ENCODE measurements at regions not wholly inside any gene's neighbourhood (a gene's known extent, or its start where the extent isn't known, plus 50 kb on each side); places are given as distances from the start of the nearest gene placed in this dataset.

DNA sequence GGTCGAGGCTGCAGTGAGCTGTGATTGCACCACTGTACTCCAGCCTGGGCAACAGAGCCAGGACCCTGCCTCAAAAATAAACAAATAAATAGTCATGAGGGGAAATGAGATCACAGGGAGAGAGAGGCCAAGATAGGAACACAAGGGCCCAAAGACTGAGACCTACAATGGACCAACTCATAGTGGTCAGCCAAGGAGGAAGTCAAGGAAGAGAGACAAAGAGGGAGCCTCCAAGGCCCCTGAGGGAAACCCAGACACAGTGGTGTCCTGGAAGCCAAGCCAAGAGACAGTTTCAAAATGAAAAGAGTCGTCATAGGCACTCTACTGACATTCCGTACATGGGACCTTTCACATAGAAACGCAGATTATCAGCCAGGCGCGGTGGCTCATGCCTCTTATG, 153.3 kb downstream of the BCOR start:
- no peak for DNase-seq

DNA sequence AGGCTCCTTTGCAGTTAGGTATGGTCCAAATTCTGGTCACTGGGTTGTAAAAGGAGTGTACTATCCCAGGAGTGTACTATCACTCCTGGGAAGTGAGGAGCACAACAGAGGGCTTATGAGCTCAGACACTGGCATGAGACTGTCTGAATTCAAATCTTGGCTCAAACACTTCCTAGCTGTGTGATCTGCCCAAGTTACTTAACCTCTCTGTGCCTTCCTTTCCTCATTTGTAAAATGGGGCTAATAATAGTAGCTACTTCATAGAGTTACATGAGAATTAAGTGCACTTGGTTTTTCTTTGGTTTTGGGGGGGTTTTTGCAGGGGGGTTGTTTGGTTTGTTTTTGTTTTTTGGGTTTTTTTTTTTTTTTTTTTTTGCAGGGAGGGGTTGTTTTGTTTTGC, 152.0 kb downstream of the BCOR start:
- no peak for DNase-seq

DNA sequence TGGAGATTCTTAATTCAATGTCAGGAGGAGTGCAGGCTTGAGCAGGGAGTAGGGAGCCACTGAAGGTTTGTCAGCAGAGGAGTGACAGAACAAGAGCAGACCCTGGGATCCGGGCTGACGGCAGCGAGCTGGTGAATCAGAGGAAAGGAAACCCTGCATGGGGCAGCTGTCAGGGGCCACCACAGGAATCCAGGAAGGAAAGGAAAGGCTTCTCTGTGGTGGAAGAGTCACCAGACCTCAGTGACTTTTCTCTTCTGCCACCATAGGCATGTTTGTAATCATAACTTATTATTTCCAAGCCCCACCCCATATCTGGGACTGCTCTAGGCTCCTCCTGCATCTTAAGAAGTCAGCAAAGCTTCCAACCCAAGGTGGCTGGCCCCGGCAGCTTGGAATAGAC, 150.9 kb downstream of the BCOR start:
- DNase-seq, result no peak

DNA sequence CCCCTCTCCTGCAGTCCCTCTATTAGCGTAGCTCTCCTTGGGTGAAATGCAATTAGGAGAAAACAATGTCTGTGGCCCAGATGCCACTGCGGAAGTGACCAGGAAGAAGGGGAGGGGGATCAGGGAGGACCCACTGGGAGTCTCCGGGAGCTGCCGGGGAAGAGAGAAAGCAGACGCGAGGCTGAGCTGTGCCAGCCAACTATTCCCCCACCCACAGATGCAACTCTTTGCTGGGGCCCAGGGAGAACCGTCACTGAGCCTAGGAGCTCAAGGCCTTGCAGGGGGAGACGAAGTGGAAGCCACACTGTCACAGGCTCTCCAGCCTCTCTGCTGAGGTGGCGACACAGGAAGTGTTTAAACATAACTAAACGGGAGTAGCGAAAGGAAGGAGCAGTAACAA, 149.2 kb downstream of the BCOR start:
- DNase-seq, result no peak

DNA sequence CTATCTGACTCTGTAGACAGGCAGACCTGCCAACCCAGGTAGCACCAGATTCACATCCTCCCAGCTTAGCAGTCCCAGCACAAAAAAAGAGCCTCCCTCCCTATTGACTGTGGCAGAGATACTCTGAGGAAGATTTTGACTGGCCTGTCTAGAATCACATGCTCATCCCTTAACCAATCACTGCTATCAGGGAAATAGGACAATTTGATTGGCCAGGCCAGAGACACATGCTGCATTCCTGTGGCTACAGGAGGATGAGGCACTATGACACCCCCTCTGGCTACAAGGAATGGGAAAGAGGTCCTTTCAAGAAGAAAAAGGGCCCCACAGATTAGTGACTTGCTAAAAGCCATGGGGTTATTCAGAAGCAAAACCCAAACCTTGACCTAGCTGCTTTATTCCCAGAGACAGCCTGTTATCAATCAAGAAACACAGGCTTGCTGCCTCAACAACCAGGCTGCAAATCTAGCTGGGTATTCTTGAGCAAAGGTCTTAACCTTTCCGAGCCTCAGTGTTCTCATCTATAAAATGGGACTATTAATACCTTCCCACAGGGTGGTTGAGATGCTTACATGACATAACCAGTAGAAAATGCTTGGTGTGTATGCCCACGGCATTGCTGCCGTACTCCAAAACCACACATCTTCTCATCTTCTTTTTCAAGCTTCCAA, 147.6 kb downstream of the BCOR start:
- DNase-seq, result no peak

DNA sequence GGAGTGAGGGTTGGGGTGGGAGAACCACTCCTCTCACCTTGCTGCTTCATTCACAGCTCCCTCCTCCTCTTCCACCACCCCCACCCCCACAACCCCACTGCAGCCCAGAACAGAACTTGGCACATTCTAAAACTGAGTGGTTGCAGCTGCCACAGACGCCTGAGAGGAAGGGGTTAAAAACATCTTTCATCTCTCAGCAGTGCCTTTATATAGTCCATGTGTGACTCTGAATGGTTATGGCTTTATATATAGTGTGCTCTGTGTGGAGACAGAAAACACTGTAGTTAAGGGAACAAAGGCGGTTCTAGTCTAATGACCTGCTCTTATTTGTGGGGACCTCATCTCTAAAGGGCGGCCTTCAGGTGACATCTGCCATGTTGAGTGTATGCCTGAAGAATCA, 144.8 kb downstream of the BCOR start:
- no peak for DNase-seq

DNA sequence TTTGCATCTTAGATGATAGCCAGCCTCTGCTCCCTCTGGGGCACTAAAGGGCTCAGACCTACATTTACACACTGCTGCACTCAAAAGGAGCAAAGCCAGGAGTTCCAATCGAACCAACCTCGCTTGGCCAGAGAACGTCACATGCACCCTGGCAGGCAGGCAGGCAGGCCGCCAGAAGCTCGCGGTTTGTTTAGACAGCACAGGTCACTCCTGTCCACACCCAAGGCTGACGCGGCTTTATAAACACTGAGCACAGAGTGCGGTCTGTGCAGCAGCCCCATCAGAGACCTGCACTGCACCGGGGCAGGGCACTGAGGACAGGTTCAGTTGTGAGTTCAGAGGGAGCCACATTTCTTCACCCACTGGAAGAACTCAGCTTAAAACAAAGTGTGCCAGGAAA, 143.9 kb downstream of the BCOR start:
- DNase-seq, result no peak

DNA sequence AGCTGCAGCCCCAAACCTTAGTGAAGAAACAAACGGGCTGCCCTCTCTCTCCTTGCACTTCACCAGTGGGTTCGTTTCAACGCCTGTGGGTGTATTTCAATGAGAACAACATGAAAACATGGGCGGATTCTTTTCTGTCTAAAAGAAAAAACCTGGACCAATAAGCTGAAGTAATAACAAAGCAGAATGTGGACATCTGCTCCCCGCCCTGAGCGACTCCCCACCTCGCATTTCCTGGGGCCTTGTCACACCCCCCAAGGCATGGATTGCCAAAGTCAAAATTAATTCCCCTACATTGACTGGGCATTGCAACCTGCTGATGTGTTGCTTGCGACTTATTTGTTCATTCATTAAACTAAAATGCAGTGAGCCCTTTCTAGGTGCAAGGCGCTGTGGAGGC, 142.9 kb downstream of the BCOR start:
- DNase-seq, result no peak

DNA sequence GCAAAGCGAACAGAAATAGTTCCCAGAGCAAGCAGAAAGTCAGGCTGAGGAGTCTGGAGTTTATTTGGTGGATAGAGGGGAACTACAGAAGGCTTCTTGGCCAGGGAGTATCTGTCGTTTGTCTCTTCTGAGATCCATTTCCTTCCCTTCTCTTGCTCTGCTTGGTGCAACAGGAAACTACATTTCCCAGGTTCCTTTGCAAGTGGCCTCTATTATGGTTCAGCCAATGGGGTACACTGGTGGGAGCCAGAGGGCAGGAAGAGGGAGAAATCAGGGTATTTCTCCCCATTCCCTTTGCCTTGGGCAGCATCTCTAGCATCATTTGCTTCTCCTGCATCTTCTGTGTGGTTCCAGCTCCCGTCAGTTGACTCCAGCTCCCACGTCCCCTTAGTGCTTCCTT, 142.1 kb downstream of the BCOR start:
- DNase-seq, result no peak

DNA sequence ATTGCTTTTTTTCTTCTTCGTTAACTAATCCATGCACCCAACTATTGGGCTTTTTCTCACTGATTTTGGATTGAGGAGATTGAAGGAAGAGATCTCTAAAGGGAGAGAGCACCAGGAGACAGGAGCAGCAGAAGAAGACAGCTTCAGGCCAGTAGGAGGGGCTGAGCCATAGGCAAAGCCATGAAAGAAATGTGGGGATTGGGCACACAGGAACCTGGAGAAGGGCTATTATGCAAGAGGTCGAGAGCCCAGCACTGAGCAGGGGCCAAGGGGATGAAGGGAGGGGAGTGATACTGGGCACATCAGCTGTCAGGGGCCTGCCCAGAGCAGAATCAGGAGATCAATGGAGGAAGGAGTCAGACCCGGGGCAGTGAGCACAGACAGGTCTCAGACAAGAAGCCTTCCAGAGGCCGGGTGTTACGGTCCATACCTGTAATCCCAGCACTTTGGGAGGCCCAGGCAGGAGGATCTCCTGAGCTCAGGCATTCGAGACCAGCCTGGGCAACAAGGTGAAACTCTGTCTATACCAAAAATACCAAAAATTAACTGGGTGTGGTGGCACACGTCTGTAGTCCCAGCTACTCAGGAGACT, 140.9 kb downstream of the BCOR start:
- no peak for DNase-seq

DNA sequence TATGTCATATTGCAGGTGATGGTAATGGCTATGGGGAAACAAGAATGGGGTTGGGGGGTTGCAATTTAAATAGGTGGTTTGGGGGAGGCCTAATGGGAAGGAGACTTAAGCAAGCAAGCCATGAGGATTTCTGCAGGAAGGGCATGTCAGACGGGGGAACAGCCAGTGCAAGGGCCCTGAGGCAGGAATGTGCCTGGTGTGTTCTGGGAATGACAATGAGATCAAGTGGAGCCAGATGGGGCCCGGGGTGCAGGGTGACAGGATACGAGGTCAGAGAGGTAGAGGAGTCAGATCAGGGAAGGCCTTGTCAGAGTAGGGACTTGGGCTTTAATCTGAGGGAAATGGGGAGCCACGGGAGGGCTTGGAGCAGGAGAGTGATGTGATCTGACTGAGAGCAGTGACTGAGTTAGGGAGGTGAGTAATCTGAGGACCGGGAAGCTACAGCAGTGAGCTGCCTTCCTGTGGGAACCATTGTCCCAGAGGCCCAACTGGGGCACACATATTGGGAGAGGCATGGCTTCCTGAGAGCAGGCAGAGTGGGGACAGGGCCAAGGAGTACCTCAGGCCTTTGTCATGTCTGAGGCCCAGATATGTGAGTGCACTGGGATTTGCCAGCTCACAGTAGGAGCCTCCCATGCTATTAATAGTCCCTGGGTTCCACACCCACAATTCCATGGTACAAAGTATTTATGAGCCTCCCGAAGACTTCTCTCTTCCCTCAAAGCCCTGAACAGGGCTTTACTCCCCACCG, 139.8 kb downstream of the BCOR start:
- no peak for DNase-seq

DNA sequence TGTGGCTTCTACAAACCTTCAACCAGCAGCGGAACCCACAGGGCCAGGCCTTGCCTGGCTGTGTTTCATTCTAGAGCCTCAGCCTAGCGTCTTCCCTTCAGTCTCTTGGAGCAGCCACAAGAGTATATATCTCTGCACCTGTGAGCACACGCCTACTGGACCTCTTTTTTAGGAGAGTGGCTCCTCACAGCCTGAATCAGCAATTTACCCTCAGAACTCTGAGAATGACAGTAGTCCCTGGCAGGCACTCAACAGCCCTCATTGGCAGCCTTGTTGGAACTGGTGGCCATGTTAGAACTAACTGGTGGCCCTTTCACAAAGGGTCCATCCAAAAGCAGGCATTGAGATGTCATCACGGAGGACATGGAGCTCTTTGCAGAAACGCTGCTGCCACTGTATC, 138.9 kb downstream of the BCOR start:
- DNase-seq, result no peak

DNA sequence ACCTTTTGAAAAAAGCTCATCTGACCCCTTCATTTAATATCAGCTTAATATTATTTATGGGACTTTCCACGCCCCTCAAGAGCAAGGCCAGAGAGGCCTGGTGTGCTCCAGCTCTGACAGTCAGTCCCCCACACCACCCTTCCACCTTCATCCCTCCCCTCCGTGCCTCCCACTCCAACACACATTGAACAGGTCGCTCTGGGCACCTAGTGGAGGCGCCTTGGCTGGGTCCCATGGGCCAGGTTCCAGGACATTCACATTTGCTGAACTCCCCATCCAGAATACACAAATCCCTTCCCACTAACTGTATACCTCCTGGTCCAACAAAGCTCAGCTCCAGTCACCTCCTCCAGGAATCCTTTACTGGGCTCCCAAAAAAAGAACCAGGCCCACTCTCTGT, 137.5 kb downstream of the BCOR start:
- no peak for DNase-seq

DNA sequence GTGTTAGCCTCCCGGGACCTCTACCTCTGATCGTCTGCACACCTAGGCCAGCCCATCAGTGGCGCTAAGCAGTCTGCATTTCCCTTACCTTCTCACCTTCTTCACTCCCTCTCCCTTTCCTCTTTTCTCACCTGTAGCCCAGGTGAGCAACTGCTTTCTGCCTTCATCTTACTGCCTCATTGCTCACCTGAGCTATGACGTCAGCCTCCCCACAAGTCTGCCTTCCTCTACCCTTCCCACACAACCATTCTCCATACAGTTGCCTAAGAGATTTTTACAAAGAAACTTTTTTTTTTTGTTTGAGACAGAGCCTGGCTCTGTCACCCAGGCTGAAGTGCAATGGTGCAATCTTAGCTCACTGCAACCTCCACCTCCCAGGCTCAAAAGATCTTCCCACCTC, 136.3 kb downstream of the BCOR start:
- no peak for DNase-seq

DNA sequence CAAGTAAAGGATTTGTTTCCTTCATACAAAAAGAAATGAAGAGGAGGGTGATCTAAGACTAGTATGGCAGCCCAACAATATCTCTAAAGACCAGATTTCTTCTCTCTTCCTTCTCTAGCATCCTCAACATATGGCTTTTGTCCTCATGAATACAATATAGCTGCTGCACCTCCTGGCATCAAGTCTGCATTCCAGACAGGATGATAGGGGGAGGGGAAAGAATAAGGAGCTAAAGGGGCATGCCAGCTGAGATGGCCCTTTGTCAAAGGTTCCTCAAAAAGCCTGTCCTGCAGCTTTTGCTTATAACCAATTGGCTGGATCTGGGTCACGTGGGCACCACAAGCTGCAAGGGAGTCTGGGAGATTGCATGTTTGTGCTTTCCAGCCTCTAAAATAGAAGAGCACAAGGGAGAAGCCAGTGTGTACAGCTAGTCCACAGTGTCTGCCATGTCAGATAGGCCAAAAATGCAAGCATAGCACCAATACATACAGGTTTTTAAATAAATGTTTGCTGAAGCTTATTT, 132.6 kb downstream of the BCOR start:
- DNase-seq, result no peak

DNA sequence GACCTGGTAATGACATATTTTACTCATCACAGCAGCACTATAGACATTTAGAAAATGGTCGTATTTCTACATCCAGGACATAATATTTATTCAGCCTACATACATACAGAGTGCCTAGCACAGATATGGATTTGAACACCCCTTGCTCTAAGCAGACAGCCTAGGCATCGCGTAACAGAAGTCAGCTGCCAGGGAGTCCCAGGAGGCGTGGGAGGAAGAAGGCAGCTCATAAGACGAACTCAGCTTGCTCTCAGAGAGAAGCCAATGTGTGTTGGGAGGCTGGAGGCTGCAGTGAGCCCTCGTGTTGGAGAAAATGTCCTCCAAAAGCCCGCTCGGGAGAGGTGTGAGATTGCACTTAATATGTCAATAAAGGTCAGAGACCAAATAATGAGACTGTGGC, 131.6 kb downstream of the BCOR start:
- DNase-seq, result no peak

DNA sequence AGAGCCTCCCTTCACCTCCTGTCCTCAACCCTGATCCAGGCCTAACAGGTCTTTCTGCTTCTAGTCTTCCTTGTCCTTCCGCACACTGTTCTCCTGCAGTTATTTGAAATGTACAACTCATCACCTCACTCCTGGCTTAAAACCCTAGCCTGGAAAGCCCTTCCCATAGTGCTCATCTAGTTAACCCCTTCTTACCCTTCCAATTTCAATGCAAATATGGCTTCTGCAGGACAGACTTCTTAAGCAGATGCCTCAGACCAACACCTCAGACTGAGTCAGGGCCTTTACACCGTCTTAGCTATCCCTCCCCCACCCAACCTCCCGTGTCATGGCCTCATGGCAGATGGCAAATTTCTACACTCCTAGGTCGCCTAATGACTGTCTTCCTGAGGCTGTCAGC, 130.4 kb downstream of the BCOR start:
- no peak for DNase-seq

DNA sequence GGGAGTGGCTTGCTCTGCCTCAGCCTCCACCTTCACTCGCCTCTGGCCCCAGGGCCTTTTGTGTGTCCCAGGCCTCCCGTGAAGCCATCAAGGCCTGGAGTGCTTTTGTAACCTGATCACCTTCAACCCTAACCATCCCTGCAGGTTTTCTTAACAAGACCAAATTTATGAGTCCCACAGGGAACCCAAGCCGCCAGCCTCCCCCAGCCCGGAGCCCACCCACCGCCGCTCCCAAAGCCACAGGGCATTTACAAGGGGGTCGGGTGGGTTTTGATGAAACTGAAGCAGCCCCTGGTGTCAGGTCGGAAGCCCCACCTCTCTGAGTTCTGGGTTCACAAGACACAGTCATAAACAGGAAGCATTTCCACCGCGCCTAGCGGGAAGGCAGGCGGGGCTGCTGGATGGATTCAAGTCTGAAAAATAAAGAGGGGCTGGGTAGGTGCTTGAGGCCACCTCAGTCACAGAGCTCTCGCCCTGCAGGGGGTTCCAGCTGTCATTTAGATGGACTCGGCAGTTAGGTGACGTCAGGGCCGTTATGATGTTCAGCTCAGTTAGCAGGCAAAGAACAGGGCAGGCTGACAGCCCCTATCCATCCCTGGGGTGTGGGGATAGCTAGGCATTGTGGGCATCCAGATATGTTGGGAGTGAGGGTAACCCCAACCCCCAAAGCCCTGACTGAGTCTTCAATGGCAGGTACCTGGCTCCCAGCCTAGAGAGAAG, 128.5 kb downstream of the BCOR start:
- DNase-seq, result no peak

DNA sequence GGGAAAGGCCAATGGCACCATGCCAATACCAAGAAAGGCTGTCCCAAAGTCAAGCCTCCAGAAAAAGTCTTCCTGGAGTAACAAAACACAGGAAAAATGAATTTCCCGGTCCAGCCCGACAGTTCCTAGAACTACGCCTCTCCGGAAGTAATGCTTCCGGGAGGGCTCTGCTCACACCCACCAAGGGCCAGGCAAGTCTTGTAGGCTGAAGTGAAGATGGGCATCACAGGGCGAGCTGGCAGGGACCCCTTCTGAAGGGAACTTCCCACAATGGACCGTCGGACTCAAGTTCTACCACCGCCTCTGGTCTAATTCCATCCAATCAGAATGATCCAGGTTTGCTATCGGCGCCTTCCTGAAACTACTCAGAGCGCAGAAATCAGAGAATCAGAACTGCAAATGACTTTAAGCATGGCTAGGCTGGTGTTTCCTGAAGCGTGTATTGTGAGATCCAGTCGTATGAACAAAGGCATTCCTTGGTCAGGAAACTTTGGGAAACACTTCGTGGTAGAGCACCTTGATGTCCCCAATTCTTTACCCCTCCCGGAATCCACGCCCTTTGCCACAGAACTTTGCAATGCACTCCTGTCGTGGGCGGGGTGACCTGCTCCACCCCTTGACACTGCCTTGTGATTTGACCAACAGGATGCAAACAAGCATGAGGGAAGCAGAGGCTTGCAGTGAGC, 127.8 kb downstream of the BCOR start:
- no peak for DNase-seq

DNA sequence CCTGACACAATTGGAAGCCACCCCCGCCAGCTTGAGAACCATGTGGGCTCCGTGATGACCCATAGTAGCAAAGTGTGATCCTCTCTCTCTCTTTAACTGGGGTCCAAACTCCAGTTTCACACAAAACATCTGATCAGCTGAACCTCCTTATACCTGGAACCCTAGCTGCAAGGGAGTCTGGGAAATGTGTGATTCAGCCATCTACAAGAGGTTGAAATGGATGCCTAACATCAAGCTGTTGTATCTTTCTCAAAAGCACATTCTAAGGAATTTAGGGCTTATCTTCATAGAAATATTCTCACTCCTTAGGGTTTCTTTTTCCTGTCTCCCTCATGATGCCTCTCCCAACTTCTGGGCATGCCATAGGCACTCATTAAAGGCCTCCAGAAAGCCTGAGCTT, 126.0 kb downstream of the BCOR start:
- DNase-seq, result no peak

DNA sequence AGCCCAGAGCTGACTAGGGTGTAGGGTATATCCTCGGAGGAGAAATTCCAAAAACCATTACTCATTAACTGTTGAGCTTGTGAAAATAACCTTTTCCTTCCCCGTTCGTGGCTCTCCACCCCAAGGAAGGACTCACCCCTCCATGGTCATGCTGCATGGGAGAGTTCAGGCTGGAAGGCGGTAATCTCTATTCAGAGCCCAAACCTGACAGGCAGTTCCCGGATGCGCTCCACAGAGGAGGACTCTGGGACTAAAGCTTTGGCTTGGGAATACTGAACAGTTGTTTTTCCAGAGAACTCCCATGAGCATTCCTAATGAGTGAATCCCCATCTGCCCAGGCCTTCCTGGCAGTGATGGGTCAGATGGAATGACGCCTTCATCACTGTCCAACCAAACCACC, 125.4 kb downstream of the BCOR start:
- DNase-seq, result no peak

DNA sequence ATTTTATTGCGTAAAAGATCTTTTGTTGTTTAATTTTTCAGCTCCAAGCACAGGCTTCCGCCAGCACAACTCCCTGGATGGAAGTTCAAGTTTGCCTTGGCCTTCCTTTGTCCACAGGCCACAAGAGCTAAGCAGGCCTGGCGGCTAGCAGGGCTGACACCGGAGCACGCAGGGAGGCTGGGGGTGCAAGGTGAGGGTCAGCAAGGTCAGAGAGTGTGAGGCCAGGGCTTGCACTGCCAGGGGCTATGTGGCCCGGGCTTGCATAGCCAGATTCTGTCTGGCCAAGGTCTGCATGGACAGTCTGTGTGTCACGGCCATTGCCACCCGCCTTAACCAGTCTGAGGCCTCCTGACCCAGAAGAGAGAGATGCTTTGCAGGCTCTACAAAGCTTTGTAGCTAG, 123.9 kb downstream of the BCOR start:
- no peak for DNase-seq

DNA sequence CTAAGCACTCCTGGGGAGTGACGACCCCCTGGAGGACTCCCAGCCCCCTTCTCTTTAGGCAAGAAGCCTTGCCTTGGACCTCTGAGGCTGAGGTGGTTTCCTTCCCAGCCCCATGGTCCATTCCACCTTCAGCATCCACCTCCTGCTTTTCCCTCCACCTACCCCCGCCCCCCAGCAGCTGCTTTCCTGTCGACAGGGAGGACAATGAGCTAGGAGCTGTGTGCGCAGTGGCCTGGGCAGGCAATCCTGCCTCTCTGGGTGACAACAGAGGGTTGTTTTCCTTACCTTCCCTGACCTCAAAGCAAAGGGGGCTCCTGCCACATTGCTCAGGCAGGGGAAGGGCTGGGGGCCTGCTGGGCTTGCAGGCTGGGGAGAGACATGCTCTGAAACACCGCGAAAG, 123.5 kb downstream of the BCOR start:
- DNase-seq, result no peak
